ENCODE measurements at regions not wholly inside any gene's neighbourhood (a gene's known extent, or its start where the extent isn't known, plus 50 kb on each side); places are given as distances from the start of the nearest gene placed in this dataset.

- H3K4me3 ChIP-seq (replicated peaks; ENCODE audit: insufficient read depth, low read length): no peak overlapping the region
- no peaks in the 10 kb centered on the region for H3K27me3 ChIP-seq (ENCODE audit: insufficient read depth, poor library complexity, severe bottlenecking)
- no peak for TF ChIP-seq POLR2AphosphoS5 (IDR thresholded peaks at IDR 0.05; ENCODE audit: low read depth)
- no peak for TF ChIP-seq CTCF (IDR thresholded peaks at IDR 0.05; ENCODE audit: insufficient read depth, low read length)
- TF ChIP-seq SPI1 (IDR thresholded peaks at IDR 0.05; ENCODE audit: borderline replicate concordance, low read depth): no peak
- TF ChIP-seq GABPA (IDR thresholded peaks at IDR 0.05; ENCODE audit: low read depth): no peak
- no peak for TF ChIP-seq REST (IDR thresholded peaks at IDR 0.05; ENCODE audit: insufficient replicate concordance, low read depth)
- no peak overlapping the region for H3K27ac ChIP-seq (replicated peaks)
- DNase-seq (ENCODE audit: low read depth in 1 of 2, low spot score in 1 of 2): no peak
Observed at GRCh38 chr4:126734465-126734864, 898.3 kb upstream of the INTU start.

- Histone ChIP-seq H3K27ac (replicated peaks) (no peak overlapping the region), H3K4me3 (replicated peaks; ENCODE audit: insufficient read depth, low read length) (no peak overlapping the region), H3K27me3 (ENCODE audit: insufficient read depth, poor library complexity, severe bottlenecking) (no peaks in the 10 kb centered on the region)
- no peak for TF ChIP-seq POLR2AphosphoS5 (IDR thresholded peaks at IDR 0.05; ENCODE audit: low read depth)
- TF ChIP-seq CTCF (IDR thresholded peaks at IDR 0.05; ENCODE audit: insufficient read depth, low read length): no peak
- TF ChIP-seq GABPA (IDR thresholded peaks at IDR 0.05; ENCODE audit: low read depth): no peak
- TF ChIP-seq SPI1 (IDR thresholded peaks at IDR 0.05; ENCODE audit: borderline replicate concordance, low read depth): no peak
- no peak for TF ChIP-seq REST (IDR thresholded peaks at IDR 0.05; ENCODE audit: insufficient replicate concordance, low read depth)
- DNase-seq (ENCODE audit: low read depth in 1 of 2, low spot score in 1 of 2): no peak
Observed at GRCh38 chr4:126735294-126736132, 897.2 kb upstream of the INTU start.

- no peak for DNase-seq (ENCODE audit: low read depth in 1 of 2, low spot score in 1 of 2)
- Histone ChIP-seq H3K27ac (replicated peaks) (no peak overlapping the region), H3K27me3 (ENCODE audit: insufficient read depth, poor library complexity, severe bottlenecking) (no peaks in the 10 kb centered on the region), H3K4me3 (replicated peaks; ENCODE audit: insufficient read depth, low read length) (no peak overlapping the region)
- no peak for TF ChIP-seq GABPA (IDR thresholded peaks at IDR 0.05; ENCODE audit: low read depth)
- TF ChIP-seq SPI1 (IDR thresholded peaks at IDR 0.05; ENCODE audit: borderline replicate concordance, low read depth): no peak
- TF ChIP-seq CTCF (IDR thresholded peaks at IDR 0.05; ENCODE audit: insufficient read depth, low read length): no peak
- no peak for TF ChIP-seq REST (IDR thresholded peaks at IDR 0.05; ENCODE audit: insufficient replicate concordance, low read depth)
- no peak for TF ChIP-seq POLR2AphosphoS5 (IDR thresholded peaks at IDR 0.05; ENCODE audit: low read depth)
Observed at GRCh38 chr4:126736133-126736518, 896.6 kb upstream of the INTU start.

All from HL-60 (cell line).